Endothelial cell of umbilical vein (primary cell): ENCODE measurements at regions not wholly inside any gene's neighbourhood (a gene's known extent, or its start where the extent isn't known, plus 50 kb on each side); places are given as distances from the start of the nearest gene placed in this dataset.

Experiments
- BruUV-seq: library from RNA; stranded (reverse); fragments of 400-500 nt; replicated peaks from 2 replicates; lab custom pipeline; 2021; lab: Mats Ljungman, UMichigan
- CTCF ChIA-PET: fragments of 300-600, 350-600 bp; sonication (Branson Sonifier 250); formaldehyde crosslinking; loops from one replicate; lab custom pipeline; 2021; ENCODE audit warnings: antibody characterized with exemption, inconsistent platforms; lab: Charles Lee
- POLR2A ChIA-PET: fragments of 300-600, 350-600 bp; sonication (Branson Sonifier 250); formaldehyde crosslinking; loops from one replicate; lab custom pipeline; 2021; ENCODE audit warnings: antibody characterized with exemption, inconsistent platforms; lab: Charles Lee
- DNase-seq: peaks from one replicate; pipeline ENCODE4 v3.0.0-alpha.2; 2011; ENCODE audit warnings: low read depth, low spot score
- FAIRE-seq: peaks from 2 replicates; lab custom pipeline; 2011; peaks lifted over from hg19 to GRCh38; lab: Jason Lieb, UNC
- H2AFZ ChIP-seq: 2 replicates; pipeline ENCODE4 v1.6.0; 2012; ENCODE audit warnings: low read depth, low read length, control low read depth, inconsistent platforms
- H3K27ac ChIP-seq: 2 replicates; pipeline ENCODE4 v1.5.1; 2011; ENCODE audit warnings: low read depth, mild to moderate bottlenecking, control low read depth, low read length, moderate library complexity; ENCODE audit not compliant: insufficient read depth
- H3K27me3 ChIP-seq, 2 experiments: 2 replicates each; pipeline versions ENCODE4 v1.6.0 to v1.6.1; 2011; ENCODE audit warnings: low read length in 2 of 2, mixed read lengths in 1 of 2; ENCODE audit not compliant: control insufficient read depth in 2 of 2, insufficient read depth in 2 of 2
- H3K36me3 ChIP-seq, 2 experiments: 2 replicates in 1 of 2; 3 replicates in 1 of 2; pipeline ENCODE4 v1.5.1; 2011; ENCODE audit warnings: low read length in 2 of 2, mild to moderate bottlenecking in 1 of 2, moderate library complexity in 1 of 2; ENCODE audit not compliant: control insufficient read depth in 2 of 2, insufficient read depth in 2 of 2; ENCODE audit errors: extremely low read depth in 1 of 2
- H3K4me1 ChIP-seq: 3 replicates; pipeline ENCODE4 v1.5.1; 2011; ENCODE audit warnings: mild to moderate bottlenecking, low read length; ENCODE audit not compliant: control insufficient read depth, insufficient read depth; ENCODE audit errors: extremely low read depth
- H3K4me2 ChIP-seq: 2 replicates; pipeline ENCODE4 v1.6.1; 2011; ENCODE audit warnings: low read length, control low read depth, mixed read lengths; ENCODE audit not compliant: insufficient read depth
- H3K4me3 ChIP-seq, 3 experiments: fragments of 200-600 bp in 1 of 3; sonication (generic), shearing (Covaris generic) in 1 of 3; replicated peaks in 1 of 3; 2 replicates each; pipeline ENCODE4 v1.5.1; 2011 to 2016; ENCODE audit warnings: control low read depth in 3 of 3, low read length in 3 of 3, mild to moderate bottlenecking in 2 of 3, inconsistent platforms in 1 of 3, low read depth in 1 of 3, moderate library complexity in 1 of 3; ENCODE audit not compliant: insufficient read depth in 1 of 3
- H3K79me2 ChIP-seq: 2 replicates; pipeline ENCODE4 v1.6.0; 2012; ENCODE audit warnings: low read length, inconsistent platforms; ENCODE audit not compliant: control insufficient read depth, insufficient read depth
- H3K9ac ChIP-seq: replicated peaks from 2 replicates; pipeline ENCODE3; 2011; ENCODE audit warnings: low read length, control low read depth; ENCODE audit not compliant: insufficient read depth; ENCODE audit errors: extremely low read depth
- H3K9me1 ChIP-seq: replicated peaks from 3 replicates; pipeline ENCODE4 v1.6.0; 2011; ENCODE audit warnings: mild to moderate bottlenecking, low read length; ENCODE audit not compliant: control insufficient read depth, insufficient read depth; ENCODE audit errors: extremely low read depth
- H3K9me3 ChIP-seq: replicated peaks from 2 replicates; pipeline ENCODE4 v1.5.1; 2012; ENCODE audit warnings: low read length, inconsistent platforms; ENCODE audit not compliant: control insufficient read depth, insufficient read depth
- H4K20me1 ChIP-seq: replicated peaks from 2 replicates; pipeline ENCODE3; 2011; ENCODE audit warnings: mild to moderate bottlenecking, low read length; ENCODE audit not compliant: control insufficient read depth, insufficient read depth; ENCODE audit errors: extremely low read depth
- EZH2 ChIP-seq: IDR thresholded peaks from 2 replicates; pipeline ENCODE4 v1.6.1; 2012; ENCODE audit warnings: borderline replicate concordance, low read depth, mild to moderate bottlenecking, moderate library complexity, low read length, inconsistent platforms; ENCODE audit not compliant: severe bottlenecking
- FOS ChIP-seq: IDR thresholded peaks from 2 replicates; pipeline ENCODE4 v1.6.1; 2011; ENCODE audit warnings: mild to moderate bottlenecking, low read length, moderate library complexity, borderline replicate concordance; ENCODE audit not compliant: insufficient read depth
- GATA2 ChIP-seq: IDR thresholded peaks from 2 replicates; pipeline ENCODE4 v1.7.0; 2011; ENCODE audit warnings: low read depth, mild to moderate bottlenecking, moderate library complexity, mixed read lengths, low read length; ENCODE audit not compliant: insufficient read length, insufficient read depth
- JUN ChIP-seq: IDR thresholded peaks from 2 replicates; pipeline ENCODE4 v1.6.1; 2011; ENCODE audit warnings: borderline replicate concordance, low read depth; ENCODE audit not compliant: insufficient read length, insufficient read depth
- MYC ChIP-seq: IDR thresholded peaks from one replicate; pipeline ENCODE4 v1.6.1; 2011; ENCODE audit warnings: mild to moderate bottlenecking, low read depth, low read length
- POLR2A ChIP-seq: IDR thresholded peaks from 2 replicates; pipeline ENCODE4 v1.6.1; 2012; ENCODE audit warnings: low read depth, mild to moderate bottlenecking, control low read depth, low read length
- POLR2AphosphoS5 ChIP-seq: IDR thresholded peaks from 2 replicates; pipeline ENCODE4 v1.6.1; 2012; ENCODE audit warnings: low read depth, mild to moderate bottlenecking, control low read depth, low read length, moderate library complexity; ENCODE audit not compliant: insufficient read depth
- dilution Hi-C: fragments of 300-500 bp; cut with MboI; formaldehyde crosslinking; loops from one replicate; pipeline ENCODE4 v1.15.0; 2019; ENCODE audit warnings: low sequenced_read_pairs; ENCODE audit not compliant: extremely low pct_ligation_motif_present
- intact Hi-C: fragments of 100-400 bp; cut with micrococcal nuclease; formaldehyde crosslinking; loops from one replicate; pipeline ENCODE4 v1.10.0; 2022
- TF ChIP-seq, protein P1 (sequence below), 2 donors: IDR thresholded peaks; 1 replicate in 1 of 2; 2 replicates in 1 of 2; pipeline ENCODE4 v1.5.1; 2011; ENCODE audit warnings: low read length in 2 of 2, mild to moderate bottlenecking in 2 of 2, moderate library complexity in 2 of 2, control low read depth in 1 of 2, inconsistent platforms in 1 of 2, low read depth in 1 of 2; ENCODE audit not compliant: insufficient read depth in 1 of 2; ENCODE audit errors: extremely low read depth in 1 of 2
- TF ChIP-seq, protein P2 (sequence below): IDR thresholded peaks from 2 replicates; pipeline ENCODE4 v1.6.1; 2011; ENCODE audit not compliant: insufficient read depth, insufficient read length

DNA sequence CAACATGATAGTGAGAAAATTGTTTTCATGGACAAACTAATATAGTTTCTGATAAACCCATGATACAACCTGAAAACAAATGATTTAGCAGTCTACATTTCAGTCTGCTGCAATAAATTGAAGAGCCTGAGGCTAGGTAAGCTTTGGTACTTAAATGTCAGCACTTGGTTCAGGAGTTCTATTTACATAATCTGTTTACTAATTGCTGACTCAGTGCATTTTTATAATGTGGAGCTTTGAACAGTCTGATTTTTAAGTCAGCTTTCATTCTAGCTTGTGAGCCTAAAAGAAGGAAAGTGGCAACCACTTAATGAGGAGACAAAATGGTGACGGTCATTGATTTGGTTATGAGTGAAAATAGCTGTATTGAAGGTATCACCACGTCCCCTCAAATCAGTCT, 488.6 kb downstream of the CPS1 start:
- no peaks in the 10 kb centered on the region for H3K9me3 ChIP-seq
- H4K20me1 ChIP-seq = no peaks in the 10 kb centered on the region
- DNase-seq = no peak
- ChIA-PET POLR2A (no interaction called here), CTCF (interaction anchor here (0.6 to 2.4 kb wide), 4 partner anchors 10 to 428 kb away, joined by 4 to 22 read pairs (median 5); no protein-coding TSS in a partner anchor)
- no peaks in the 10 kb centered on the region for H3K27me3 ChIP-seq
- H2AFZ ChIP-seq = no peak overlapping the region
- dilution Hi-C loops (no loop called here), intact Hi-C loops (no loop called here)
- FAIRE-seq = no peak
- no peak overlapping the region for H3K4me3 ChIP-seq
- no peak overlapping the region for H3K4me2 ChIP-seq
- no peaks in the 10 kb centered on the region for H3K36me3 ChIP-seq
- H3K9me1 ChIP-seq = no peaks in the 10 kb centered on the region
- H3K27ac ChIP-seq = no peak overlapping the region
- no peak for TF ChIP-seq JUN
- H3K9ac ChIP-seq = no peak overlapping the region
- no peaks in the 10 kb centered on the region for H3K79me2 ChIP-seq
- no peaks in the 10 kb centered on the region for H3K4me1 ChIP-seq
- no TSS peak for BruUV-seq

DNA sequence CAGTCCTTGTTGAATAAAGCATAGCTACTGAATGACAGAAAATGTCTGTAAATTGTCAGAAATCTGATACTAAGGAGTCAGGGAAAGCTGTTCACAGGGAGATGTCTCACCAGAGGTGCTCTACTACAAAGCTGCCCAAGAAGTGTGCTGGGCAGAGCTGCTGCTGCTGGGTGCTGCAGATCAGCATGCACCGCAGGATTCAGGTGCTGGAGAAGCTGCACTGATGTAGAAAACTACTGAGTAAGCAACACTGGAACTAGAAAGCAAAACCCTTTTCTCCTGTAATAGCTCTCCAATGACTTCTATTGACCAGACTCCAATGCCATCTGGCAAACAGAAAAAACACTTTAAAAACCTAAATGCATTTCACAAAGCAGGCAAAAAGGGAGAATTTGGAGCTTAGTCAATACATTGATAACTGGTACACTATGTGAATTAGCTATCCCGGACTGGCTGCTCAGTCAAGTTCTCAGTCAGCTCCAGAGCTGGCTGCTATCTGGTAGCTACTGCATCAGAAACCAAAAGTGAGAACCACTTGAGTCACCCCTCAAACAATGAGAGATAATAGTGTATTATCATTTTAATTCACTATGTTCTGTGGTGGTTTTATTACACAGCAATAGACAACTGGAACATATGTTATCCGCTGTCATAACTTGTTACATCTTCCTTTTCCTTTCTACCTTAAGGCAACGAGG, 493.1 kb downstream of the CPS1 start:
- Histone ChIP-seq H3K4me2 (no peak overlapping the region), H4K20me1 (no peaks in the 10 kb centered on the region), H3K9ac (no peak overlapping the region), H3K9me1 (no peaks in the 10 kb centered on the region), H3K4me1 (no peaks in the 10 kb centered on the region), H3K27me3 (no peaks in the 10 kb centered on the region), H2AFZ (no peak overlapping the region), H3K36me3 (no peaks in the 10 kb centered on the region), H3K79me2 (no peaks in the 10 kb centered on the region), H3K9me3 (no peaks in the 10 kb centered on the region), H3K4me3 (no peak overlapping the region), H3K27ac (no peak overlapping the region)
- no peak for FAIRE-seq
- intact Hi-C loops = no loop called here
- no TSS peak for BruUV-seq
- CTCF ChIA-PET = interaction anchor here (0.8 to 2.5 kb wide), 8 partner anchors 9 to 432 kb away, joined by 3 to 17 read pairs (median 5); no protein-coding TSS in a partner anchor
- TF ChIP-seq GATA2 (no peak), POLR2A (no peak), POLR2AphosphoS5 (no peak), EZH2 (no peak), MYC (no peak), FOS (no peak), JUN (no peak)
- TF ChIP-seq, protein P1, sequence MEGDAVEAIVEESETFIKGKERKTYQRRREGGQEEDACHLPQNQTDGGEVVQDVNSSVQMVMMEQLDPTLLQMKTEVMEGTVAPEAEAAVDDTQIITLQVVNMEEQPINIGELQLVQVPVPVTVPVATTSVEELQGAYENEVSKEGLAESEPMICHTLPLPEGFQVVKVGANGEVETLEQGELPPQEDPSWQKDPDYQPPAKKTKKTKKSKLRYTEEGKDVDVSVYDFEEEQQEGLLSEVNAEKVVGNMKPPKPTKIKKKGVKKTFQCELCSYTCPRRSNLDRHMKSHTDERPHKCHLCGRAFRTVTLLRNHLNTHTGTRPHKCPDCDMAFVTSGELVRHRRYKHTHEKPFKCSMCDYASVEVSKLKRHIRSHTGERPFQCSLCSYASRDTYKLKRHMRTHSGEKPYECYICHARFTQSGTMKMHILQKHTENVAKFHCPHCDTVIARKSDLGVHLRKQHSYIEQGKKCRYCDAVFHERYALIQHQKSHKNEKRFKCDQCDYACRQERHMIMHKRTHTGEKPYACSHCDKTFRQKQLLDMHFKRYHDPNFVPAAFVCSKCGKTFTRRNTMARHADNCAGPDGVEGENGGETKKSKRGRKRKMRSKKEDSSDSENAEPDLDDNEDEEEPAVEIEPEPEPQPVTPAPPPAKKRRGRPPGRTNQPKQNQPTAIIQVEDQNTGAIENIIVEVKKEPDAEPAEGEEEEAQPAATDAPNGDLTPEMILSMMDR (IDR thresholded peaks at IDR 0.05; ENCODE audit: extremely low read depth in 1 of 2, insufficient read depth in 1 of 2, low read depth in 1 of 2, low read length in 2 of 2) = no peak
- TF ChIP-seq, protein P2, sequence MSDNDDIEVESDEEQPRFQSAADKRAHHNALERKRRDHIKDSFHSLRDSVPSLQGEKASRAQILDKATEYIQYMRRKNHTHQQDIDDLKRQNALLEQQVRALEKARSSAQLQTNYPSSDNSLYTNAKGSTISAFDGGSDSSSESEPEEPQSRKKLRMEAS = no peak
- no peak for DNase-seq
- POLR2A ChIA-PET = interaction anchor here (0.6 kb wide), 1 partner anchor 1401 kb away, joined by 4 read pairs; no protein-coding TSS in a partner anchor
- dilution Hi-C loops = no loop called here
